Pancreas (tissue), 10 donors: ENCODE measurements at regions not wholly inside any gene's neighbourhood (a gene's known extent, or its start where the extent isn't known, plus 50 kb on each side); places are given as distances from the start of the nearest gene placed in this dataset.

Experiments used
- ATAC-seq, 4 donors: fragments of 200-7000 bp; cut with Tn5 transposase; one replicate each; pipeline versions ENCODE4 v1.8.0 to v1.9.1; 2020; ENCODE audit warnings: mild to moderate bottlenecking in 4 of 4, moderate library complexity in 4 of 4
- DNase-seq, 6 donors: peaks; one replicate each; pipeline ENCODE4 v3.0.0-alpha.2; 2020
- FAIRE-seq: peaks from 2 replicates; lab custom pipeline; 2012; peaks lifted over from hg19 to GRCh38; lab: Jason Lieb, UNC
- H3K27ac ChIP-seq, 4 donors: fragments of 200-600 bp; sonication (generic); 1 replicate in 3 of 4; 2 replicates in 1 of 4; pipeline versions ENCODE4 v1.5.0 to v1.8.0; 2020
- H3K27me3 ChIP-seq, 4 donors: fragments of 200-600 bp; one replicate each; pipeline ENCODE4 v1.8.0; 2021
- H3K36me3 ChIP-seq, 3 donors: fragments of 200-600 bp; sonication (generic) in 1 of 3; one replicate each; pipeline versions ENCODE4 v1.5.0 to v1.8.0; 2020 to 2021
- H3K4me1 ChIP-seq, 3 donors: fragments of 200-600 bp; one replicate each; pipeline ENCODE4 v1.8.0; 2021
- H3K4me3 ChIP-seq, 4 donors: fragments of 200-600 bp; sonication (generic) in 2 of 4; one replicate each; pipeline versions ENCODE4 v1.5.0 to v1.8.0; 2020 to 2021
- H3K9me3 ChIP-seq, 4 donors: fragments of 200-600 bp; one replicate each; pipeline ENCODE4 v1.8.0; 2021
- CTCF ChIP-seq, 4 donors: fragments of 200-600 bp; sonication (generic) in 3 of 4; IDR thresholded peaks; one replicate each; pipeline versions ENCODE4 v1.5.0 to v1.8.0; 2021; ENCODE audit warnings: antibody characterized with exemption in 4 of 4
- WGBS, 2 donors: extraction: QIAGEN DNeasy Blood & Tissue Kit; methylation state at CpG; one replicate each; pipeline ENCODE4 v1.1.7; 2013; 5-methylcytosine and 5-hydroxymethylcytosine counted together
- intact Hi-C, 3 donors: fragments of 100-400 bp; cut with DNase I; formaldehyde crosslinking; loops; one replicate each; pipeline versions ENCODE4 v1.11.1 to v1.14.2; 2022
- donor health status: healthy with polysubstance abuse.
- donor health status: DM: no; HTN: no; CAD: no; lungs with moderate emphysema.
- donor health status: DM: no; HTN: no; CAD: no.
- donor health status: control.
- donor health status: control.
- donor health status: Bipolar disorder and iron deficiency.
- donor health status: DM: yes; HTN: yes; CAD: no.
- donor health status: DM: no; HTN: no; CAD: no.
- donor health status: DM: no; HTN: no; CAD: no.
- donor health status: DM: yes; HTN: yes; CAD: no.

- Histone ChIP-seq H3K9me3 (no peaks in the 10 kb centered on the region), H3K4me1 (no peaks in the 10 kb centered on the region), H3K36me3 (no peaks in the 10 kb centered on the region), H3K27ac (no peak overlapping the region), H3K27me3 (no peaks in the 10 kb centered on the region), H3K4me3 (no peak overlapping the region)
- no peak for TF ChIP-seq CTCF (IDR thresholded peaks at IDR 0.05)
- intact Hi-C loops = no loop called here
- ATAC-seq (no peak), FAIRE-seq (no peak), DNase-seq (no peak)
- WGBS, 2 donors = 80 to 82% methylated on average over 1 of the region's 1 CpG
Measured at GRCh38 chr12:92290886-92291285, 145.2 kb upstream of the BTG1 start.

DNA sequence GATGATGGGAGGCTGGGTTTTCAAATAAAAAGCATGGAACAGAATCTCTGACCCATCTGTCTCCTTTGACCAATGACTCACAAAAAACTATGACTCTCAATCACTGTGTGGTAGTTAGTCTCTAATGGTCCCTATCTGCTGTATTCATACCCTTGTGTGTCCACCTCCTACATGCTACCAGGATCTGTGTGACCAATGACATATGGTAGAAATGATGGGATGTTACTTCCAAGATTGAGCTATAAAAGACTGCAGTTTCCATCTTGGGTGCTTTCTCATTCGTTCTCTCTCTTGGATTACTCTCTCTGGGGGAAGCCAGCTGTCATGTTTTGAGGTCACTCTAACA is 144.7 kb upstream of the BTG1 start:
- no peak for ATAC-seq
- FAIRE-seq = no peak

DNA sequence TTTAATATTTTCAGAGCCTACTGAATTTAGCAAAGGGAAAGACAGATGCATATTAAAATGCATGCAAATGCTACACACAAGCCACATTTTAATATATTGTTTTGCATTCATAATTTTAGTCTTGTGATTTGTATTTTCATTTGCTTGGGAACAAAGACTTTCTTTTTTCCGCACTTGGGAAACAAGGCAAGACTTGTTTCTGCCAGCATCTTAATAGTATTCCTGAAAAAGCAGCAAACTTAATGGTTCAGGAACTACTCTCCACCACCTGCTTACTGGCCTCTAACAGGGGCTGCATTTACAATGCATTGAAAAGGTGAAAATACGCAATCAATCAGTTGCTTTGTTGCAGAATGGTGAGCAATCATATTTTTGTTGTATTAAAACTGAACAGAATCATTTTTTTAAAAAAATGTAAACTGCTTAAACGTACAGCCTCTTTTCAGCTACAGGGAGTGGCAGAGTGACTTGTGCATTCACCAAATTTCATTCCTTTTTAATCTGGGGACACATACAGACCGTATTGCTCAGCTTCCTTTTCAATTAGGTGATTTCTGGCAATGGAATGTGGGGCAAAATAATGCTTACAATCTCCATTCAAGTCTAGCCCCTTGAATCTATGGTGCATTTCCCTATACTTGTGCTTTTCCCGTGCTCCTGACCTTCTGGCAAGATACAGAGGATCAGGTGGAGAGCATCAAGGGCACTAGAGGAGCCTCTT is 144.1 kb upstream of the BTG1 start:
- Histone ChIP-seq H3K27me3 (no peaks in the 10 kb centered on the region), H3K36me3 (no peaks in the 10 kb centered on the region), H3K4me1 (no peaks in the 10 kb centered on the region), H3K27ac (no peak overlapping the region), H3K9me3 (no peaks in the 10 kb centered on the region), H3K4me3 (no peak overlapping the region)
- intact Hi-C loops = no loop called here
- no peak for FAIRE-seq
- ATAC-seq = no peak
- DNase-seq = no peak
- 69 to 76% methylated on average over 5 of the region's 5 CpGs for WGBS, 2 donors
- no peak for TF ChIP-seq CTCF (IDR thresholded peaks at IDR 0.05)

More for the DNA sequence above, 144.7 kb upstream of the BTG1 start:
- H3K27me3 ChIP-seq = no peaks in the 10 kb centered on the region
- H3K36me3 ChIP-seq = no peaks in the 10 kb centered on the region
- 73 to 75% methylated on average over 1 of the region's 1 CpG for WGBS, 2 donors
- H3K4me1 ChIP-seq = no peaks in the 10 kb centered on the region
- TF ChIP-seq CTCF (IDR thresholded peaks at IDR 0.05) = no peak
- DNase-seq = no peak
- no peaks in the 10 kb centered on the region for H3K9me3 ChIP-seq
- no peak overlapping the region for H3K4me3 ChIP-seq
- H3K27ac ChIP-seq = no peak overlapping the region
- intact Hi-C loops = no loop called here

DNA sequence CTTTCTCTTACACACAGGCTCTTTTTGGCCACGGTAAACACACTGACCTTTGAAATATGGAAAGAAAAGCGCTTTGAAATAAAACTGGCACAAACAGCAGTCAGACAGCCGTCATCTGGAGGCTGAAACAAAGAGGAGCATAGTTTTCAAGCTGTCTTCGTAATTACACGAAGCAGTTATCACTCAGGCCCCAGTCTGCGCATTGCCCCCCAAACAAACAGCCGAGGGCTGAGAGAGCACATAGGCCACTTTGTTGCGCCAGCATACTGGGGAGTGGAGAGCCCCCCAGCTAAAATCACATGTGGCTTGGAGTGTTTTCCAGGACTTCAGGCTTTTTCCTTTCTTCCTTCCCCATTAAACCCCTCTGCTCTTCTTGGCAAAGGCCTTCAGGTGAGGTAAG is 142.9 kb upstream of the BTG1 start:
- TF ChIP-seq CTCF (IDR thresholded peaks at IDR 0.05) = no peak
- DNase-seq (no peak), FAIRE-seq (no peak), ATAC-seq (no peak)
- Histone ChIP-seq H3K36me3 (no peaks in the 10 kb centered on the region), H3K9me3 (no peaks in the 10 kb centered on the region), H3K27me3 (no peaks in the 10 kb centered on the region), H3K27ac (no peak overlapping the region), H3K4me1 (no peaks in the 10 kb centered on the region), H3K4me3 (no peak overlapping the region)
- WGBS, 2 donors = 86 to 89% methylated on average over 8 of the region's 8 CpGs
- intact Hi-C loops = no loop called here

DNA sequence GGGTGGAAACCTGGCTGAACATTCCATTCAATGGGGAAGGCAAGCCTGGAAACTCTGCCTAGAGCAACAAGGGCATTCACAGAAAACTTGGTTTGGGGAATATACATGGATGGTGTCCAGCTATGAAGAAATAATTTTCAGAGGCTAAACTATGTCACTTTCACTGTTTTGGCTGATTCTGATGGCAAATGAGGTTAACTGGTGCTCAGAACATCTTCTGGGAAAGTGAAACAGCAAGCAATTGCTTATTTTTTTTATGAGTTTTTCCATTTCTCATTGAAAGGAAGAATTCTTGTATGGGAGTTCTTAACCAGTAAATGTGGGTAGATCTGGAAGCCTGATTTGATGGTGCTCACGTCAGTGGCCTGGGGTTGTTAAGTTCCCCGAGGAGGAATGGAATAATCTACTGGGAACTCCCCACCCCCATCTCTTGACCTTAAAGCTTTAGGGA is 132.8 kb upstream of the BTG1 start:
- ATAC-seq (peak in 2 of 4 donors; percentile 31 to 40), FAIRE-seq (no peak), DNase-seq (no peak)
- H3K27ac ChIP-seq = no peak overlapping the region
- intact Hi-C loops = no loop called here
- H3K27me3 ChIP-seq = no peaks in the 10 kb centered on the region
- H3K4me1 ChIP-seq = no peaks in the 10 kb centered on the region
- TF ChIP-seq CTCF (IDR thresholded peaks at IDR 0.05) = no peak
- H3K36me3 ChIP-seq = no peaks in the 10 kb centered on the region
- H3K4me3 ChIP-seq = no peak overlapping the region
- 55 to 80% methylated on average over 2 of the region's 2 CpGs for WGBS, 2 donors
- H3K9me3 ChIP-seq = no peaks in the 10 kb centered on the region
